Fibroblast of skin of right biceps (primary cell): ENCODE measurements at regions not wholly inside any gene's neighbourhood (a gene's known extent, or its start where the extent isn't known, plus 50 kb on each side); places are given as distances from the start of the nearest gene placed in this dataset.
A peak's percentile ranks its signal among the peaks of the same experiment; 100 is the strongest.
"Not testable (repeated sequence)": the region's sequence is repeated elsewhere in the genome, so short reads cannot be mapped to it uniquely, and the experiment has no call there.

Experiments
- DNase-seq: peaks from one replicate; pipeline ENCODE4 v3.0.0-alpha.2; 2013

DNA sequence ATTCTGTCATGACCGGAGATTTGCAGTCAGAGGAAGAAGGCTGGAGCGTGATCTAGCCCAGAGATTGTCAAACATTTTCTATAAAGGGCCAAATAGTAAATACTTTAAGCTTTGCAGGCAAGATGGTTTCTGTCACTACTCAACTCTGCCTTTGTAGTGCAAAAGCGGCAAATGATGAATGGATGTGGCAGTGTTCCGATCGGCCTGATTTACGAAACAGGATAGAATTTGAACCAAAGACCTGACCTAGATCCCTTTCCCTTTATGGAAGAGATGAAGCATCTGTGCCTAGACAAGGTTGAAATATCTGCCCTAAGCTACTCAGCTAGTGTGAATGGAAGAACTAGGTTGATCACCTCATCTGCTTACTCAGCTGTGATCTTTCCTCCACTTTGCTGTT lies 209.5 kb downstream of the YTHDC2 start:
- no peak for DNase-seq

DNA sequence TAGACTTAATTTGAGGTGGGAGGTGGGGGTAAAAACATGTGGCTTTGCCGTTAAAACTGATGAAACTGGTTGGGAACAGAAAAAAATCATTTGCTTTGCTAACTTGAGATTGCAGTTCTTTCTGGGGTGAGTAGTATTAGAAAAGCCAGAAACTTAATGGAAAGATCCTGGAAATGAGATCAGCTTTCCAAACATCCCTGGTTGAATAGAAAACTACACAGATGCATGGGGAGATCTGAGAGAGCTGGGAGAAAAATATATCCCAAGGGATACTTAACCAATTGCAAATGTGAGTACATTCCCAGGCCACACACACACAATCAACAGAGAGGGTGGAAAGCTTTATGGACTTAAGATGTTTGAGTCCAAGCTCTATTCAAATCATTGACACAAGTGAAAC lies 222.3 kb downstream of the YTHDC2 start:
- DNase-seq, result no peak

DNA sequence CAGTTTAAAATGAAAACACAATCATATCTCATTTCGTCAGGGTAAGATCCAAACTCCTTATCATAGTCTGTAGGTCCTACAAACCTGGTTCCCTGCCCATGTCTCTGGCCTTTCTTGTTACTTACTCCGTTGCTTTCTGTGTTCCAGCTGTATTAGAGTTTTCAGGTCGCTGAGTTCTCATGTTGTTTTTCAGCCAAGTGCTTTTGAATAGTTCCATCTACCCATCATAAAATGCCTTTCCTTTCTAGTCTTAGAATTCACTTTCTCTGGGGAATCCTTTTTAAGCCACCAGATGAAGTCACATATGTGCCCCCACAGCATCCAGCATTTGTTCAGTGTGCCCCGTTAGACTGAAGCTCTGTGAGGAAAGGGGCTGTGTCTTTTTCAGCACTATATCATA lies 228.7 kb downstream of the YTHDC2 start:
- no peak for DNase-seq

DNA sequence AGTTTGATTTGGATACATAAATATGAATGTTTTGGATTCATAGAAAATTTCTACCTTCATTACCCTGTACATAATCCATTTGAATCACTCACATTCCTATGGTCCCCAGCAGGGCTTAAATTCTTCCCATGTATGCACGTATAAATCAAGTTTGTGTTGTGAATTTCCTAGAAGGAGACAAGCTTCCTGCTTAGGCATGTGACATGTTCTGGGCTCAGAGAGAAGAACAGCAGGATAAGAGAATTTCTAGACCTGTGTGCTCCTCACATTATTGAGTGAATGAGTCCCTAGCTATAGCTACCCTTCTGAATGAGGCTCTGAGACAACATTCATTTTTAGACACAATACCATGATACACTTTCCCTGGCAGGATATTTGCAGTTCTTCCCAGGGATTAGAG lies 229.1 kb downstream of the YTHDC2 start:
- DNase-seq, result no peak

DNA sequence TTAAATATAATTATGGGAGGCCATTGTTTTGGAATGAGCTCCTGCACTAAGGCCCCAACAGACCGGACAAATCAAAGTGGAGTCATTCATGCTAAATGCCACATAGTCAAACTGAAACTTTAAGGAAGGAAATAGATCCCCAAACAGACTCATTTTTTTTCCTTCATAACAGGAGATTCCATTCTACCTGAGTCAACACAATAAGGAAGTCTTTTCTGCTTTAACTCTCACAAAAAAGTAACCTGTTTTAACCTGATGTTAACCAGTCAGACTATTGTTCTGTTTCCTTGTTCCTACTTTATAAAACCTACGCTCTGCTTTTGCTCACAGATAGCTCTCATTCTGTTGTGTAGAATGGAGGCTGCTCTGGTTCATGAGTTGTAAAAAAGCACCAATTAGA lies 234.9 kb downstream of the YTHDC2 start:
- DNase-seq, result no peak

DNA sequence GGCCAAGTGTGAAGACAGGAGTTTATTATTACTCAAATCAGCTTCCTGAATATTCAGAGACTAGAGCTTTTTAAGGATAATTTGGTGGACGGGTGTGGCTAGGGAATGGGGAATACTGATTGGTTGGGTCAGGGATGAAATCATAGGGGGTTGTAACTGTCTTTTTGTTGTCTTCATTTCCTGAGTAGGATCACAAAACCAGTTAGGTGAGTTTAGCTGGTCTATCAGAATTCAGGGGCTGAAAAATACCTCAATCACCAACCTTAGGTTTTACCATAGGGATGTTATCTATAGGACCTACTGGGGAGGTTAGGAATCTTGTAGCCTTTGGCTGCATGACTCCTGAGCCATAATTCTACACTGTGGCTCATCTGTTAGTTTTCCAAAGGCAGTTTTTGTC lies 235.8 kb downstream of the YTHDC2 start:
- DNase-seq, result no peak

DNA sequence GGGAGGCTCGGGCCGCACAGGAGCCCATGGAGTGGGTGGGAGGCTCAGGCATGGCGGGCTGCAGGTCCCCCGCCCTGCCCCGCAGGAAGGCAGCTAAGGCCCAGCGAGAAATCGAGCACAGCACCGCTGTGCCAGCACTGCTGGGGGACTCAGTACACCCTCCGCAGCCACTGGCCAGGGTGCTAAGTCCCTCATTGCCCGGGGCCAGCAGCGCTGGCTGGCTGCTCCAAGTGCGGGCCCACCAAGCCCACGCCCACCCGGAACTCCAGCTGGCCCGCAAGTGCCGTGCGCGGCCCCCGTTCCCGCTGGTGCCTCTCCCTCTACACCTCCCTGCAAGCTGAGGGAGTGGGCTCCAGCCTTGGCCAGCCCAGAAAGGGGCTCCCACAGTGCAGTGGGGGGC lies 239.7 kb downstream of the YTHDC2 start:
- not testable (repeated sequence) for DNase-seq

DNA sequence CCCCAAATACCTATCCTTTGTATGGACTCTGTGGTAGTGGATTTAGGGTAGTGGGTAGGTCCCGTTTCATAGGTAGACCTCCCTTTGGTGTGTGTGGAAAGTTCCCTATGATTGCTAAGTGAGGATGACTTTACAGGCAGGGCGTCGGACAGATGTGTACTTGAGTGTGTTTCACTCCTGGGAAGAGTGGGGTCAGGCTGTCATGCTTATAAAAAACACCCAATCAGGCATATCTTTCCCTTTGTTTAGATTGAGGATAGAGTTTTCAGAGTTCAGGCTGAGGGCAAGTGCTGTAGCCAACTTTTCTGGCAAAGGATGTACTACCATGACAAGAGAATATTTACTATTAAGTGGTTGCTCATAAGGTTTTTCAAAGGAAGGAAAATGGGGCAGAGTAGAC lies 242.0 kb downstream of the YTHDC2 start:
- no peak for DNase-seq

DNA sequence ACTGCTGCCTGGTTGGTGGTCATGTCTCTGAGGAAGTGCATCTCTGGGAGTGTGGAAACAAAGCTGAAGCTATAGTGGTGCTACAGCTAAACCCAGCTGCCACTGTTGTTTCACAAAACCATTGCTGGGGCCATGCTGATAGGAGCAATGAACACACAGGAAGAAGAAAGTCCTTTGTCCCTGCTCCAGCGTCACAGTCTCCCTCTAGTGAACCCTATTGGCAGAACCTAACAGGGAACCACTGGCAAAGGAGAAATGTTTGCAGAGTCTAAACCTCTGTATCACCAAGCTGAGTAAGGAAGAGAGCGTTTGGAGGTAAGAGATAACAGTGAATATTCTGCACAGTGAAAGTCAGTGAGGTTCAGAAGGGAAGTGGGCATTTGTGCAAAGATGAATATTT lies 244.0 kb downstream of the YTHDC2 start:
- no peak for DNase-seq

DNA sequence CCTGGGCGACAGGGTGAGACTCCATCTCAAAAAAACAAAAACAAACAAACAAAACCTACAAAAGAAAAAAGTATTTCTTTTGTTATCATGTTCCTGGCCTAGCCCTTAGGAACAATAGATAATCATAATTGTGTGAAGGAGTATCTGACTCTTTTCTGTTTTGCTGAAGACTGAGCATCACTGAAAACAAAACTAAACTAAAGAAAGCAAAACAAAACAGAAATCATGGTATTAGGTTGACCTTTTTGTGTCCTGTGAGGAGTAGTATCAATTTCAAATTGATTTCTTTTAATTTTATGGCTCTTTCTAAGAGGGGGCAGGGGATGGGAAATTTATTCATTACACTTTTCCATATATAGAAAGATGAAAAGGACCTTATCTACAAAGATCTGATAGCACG lies 246.0 kb downstream of the YTHDC2 start:
- DNase-seq, result no peak

DNA sequence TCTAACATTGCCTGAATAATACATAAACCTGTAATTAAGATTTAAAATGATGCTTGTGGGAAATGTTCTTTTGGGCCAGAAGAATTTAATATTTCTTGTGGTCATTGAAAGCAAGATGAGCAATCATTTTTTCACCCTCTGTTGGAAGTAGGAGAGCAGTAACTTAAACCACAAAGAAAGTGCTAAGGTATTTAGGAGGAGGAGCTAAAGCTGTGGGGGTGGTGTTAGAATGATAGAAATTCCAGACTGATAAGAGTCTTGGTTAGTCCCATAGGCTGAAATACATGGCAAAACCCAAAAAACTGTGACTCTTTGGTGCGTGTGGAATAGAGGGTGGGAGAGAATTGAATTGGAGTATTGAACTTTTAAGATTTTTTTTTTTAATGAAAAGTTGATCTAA lies 247.0 kb downstream of the YTHDC2 start:
- peak; percentile 25 for DNase-seq

DNA sequence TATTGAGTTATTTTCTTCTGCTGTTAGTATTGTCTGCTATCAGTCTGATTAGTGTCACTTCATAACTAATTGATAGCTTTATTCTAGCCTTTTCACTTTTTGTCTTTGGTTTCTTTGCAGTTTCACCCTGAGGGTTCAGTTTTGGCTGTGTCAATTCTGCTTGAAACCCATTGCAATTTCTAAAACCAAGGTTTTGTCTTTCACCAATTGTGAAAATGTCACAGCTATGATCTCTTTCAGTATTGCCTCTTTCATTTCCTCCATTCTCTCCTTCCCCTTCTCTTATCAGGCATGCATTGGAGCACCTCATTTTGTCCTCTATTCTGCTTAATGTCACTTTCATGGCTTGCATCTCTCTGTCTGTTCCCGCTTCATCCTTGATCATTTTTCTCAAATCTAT lies 248.1 kb downstream of the YTHDC2 start:
- no peak for DNase-seq

DNA sequence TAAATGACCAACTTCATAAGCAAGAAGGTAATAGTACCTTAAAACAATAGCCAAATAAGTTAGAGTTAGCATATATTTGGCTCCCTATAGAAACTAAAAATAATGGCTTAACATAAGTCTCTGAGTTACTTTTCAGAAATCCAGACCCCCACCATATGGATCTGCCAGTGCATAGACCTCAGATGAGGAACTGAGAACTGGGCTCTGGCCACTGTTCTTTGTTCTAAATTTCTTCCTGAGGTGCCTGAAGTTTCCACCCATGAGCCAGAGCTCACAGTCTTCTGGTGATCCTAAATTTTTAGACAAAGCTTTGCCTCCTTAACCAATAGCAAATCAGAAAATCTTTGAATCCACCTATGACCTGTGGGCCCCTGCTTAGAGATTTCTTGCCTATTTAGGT lies 250.9 kb downstream of the YTHDC2 start:
- no peak for DNase-seq

DNA sequence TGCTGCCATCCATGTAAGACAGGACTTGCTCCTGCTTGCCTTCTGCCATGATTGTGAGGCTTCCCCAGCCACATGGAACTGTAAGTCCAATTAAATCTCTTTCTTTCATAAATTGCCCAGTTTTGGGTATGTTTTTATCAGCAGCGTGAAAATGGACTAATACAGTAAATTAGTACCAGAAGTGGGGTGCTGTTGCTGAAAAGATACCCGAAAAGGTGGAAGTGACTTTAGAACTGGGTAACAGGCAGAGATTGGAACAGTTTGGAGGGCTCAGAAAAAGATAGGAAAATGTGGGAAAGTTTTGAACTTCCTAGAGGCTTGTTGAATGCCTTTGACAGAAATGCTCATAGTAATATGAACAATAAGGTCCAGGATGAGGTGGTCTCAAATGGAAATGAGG lies 253.3 kb downstream of the YTHDC2 start:
- not testable (repeated sequence) for DNase-seq

DNA sequence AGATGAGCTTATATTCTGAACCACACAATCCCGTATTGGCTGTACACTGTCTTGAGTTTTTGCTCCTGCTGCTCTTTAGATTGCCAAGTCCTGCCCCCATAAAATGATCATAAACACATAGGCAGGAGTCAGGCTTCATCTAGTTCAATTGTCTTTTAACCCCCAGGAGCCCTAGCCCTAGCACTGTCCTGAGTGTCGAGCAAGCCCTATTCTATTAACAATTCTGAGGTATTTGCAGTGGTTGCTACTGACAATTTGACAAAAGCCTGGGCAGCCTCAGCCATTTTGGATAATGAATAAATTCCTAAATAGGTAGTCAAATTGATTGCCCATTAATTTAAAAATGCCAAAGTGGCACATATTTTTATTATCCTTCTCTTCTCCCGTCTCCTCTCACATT lies 257.2 kb downstream of the YTHDC2 start:
- no peak for DNase-seq

DNA sequence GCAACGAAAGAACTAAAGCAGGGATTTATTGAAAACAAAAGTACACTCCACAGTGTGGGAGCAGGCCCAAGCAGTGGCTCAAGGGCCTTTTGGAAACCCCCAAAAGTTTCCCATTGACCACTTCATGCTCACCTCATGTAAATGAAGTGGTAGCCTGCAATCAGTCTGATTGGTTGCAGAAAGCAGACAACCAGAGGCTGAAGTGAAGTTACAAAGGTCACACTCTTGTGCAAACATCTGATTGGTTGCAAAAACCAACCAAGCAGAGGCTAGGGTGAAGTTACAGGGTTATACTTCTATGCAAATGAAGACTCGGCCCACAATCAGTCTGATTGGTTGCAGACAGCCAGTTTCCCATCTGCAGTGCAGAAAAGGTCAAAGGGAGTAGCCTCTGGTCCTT lies 258.0 kb downstream of the YTHDC2 start:
- DNase-seq, result no peak

DNA sequence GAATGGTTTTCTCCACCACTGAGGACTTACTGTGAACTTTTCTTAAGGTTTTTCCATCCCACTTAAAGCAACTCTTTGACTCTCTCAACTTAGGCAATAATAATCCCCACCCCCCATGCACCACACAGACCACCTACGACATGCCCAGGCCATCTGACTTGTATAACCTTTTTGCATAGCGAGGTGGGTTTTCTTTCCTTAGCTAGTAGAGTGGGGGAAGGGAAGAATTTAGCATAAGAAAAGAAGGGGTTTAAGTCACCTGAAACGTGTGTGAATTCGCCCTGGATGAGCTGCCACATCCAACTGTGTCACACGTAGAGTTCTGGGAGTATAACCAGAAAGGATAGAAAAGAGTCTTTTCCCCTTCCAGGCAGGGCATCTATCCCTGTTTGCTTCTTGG lies 262.7 kb downstream of the YTHDC2 start:
- no peak for DNase-seq

DNA sequence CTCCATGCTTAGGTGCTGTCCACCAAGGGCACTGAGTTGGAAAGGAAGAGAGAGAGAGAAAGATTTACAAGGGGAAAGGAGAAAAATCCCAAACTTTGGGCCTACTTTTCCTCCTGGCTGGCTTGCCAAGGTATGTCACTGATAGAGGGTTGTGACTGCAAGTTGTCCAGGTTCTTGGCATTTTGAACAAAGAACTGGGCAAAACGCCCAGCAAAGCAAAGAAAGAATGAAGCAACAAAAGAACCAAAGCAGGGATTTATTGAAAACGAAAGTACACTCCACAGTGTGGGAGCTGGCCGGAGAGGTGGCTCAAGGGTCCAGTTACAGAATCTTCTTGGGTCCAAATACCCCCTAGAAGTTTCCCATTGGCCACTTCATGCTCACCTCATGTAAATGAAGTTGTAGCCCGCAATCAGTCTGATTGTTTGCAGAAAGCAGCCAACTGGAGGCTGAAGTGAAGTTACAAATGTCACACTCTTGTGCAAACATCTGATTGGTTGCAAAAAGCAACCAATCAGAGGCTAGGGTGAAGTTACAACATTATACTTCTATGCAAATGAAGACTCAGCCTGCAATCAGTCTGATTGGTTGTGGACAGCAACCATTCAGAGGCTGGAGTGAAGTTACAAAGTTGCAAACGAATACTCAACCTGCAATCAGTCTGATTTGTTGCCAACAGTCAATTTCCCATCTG lies 263.5 kb downstream of the YTHDC2 start:
- DNase-seq, result peak; percentile 2

DNA sequence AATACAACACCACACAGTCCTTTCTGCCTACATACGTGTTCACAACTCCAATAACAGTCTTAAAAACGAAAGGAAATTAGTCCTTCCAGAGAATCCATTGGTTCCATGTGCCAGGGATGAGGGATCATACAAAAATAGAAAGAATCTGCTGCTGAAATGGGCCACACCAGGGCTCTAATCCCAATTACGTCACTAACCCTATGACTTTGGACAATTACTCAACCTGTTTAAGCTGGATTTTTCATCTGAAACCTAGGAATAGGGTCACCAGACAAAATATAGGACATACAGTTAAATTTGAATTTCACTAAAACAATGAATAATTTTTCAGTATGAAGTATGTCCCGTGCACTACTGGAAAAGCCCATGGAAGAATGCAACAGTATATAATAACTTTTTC lies 264.7 kb downstream of the YTHDC2 start:
- DNase-seq, result no peak

DNA sequence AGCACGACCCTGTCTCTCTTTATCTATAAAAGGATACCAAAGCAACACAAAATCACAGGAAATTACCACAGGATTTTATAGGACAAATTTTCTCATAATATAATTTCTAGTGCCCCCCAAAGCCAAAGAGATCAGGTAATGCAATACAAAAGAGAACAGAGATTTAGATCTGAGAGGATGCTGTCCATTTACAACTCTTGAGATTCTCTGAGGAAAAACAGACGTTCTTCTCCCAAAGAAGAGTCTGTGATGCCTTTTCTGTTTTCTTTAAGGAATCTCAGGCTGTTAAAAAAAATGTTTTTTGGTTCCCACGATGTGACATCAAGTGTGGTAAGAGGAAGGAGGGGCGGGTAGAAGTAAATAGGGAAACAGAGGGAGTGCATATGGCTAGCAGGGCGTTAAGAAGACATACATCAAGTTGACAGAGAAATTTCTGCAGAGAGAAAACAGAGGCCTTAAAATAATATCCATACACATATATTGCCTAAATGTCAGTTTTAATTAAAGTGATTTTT lies 274.7 kb downstream of the YTHDC2 start:
- no peak for DNase-seq

DNA sequence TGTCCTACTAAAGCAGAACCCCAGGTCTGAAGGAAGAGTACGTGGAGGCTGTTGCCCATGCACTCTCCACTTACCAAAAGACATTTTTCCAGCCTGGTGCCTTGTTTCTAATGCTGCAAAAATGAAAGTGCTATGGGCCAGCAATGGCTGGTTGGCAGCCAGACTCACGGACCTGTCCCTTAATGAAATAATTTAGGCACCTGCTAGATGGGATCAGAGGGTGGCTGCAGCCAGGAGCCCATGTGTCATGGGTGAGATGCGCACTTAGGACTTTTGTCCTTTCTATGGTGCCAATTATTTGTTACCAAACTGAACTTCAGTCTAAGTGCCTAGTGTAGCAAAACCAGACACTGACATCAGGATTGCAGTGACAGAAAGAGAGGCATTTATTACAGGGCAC lies 276.3 kb downstream of the YTHDC2 start:
- DNase-seq, result no peak

DNA sequence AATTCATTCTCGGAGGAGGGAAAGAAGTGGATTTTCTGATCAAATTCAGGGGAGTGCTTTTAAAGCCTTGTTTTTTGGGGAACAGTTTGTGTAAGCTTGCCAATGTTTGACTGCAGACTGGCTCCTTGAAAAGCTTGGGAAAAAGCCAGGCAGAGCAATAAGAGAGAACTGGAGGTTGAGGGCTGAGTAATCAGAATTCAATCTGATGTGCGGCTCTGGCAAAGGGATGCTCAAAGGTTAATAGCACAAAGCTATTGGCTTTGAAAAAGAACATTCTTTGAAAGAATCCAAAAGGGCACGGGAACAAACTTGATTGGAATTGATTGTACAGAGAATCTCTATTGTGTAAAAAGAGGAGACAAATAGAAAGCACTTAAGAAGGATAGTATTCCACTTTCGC lies 279.3 kb downstream of the YTHDC2 start:
- DNase-seq, result no peak

DNA sequence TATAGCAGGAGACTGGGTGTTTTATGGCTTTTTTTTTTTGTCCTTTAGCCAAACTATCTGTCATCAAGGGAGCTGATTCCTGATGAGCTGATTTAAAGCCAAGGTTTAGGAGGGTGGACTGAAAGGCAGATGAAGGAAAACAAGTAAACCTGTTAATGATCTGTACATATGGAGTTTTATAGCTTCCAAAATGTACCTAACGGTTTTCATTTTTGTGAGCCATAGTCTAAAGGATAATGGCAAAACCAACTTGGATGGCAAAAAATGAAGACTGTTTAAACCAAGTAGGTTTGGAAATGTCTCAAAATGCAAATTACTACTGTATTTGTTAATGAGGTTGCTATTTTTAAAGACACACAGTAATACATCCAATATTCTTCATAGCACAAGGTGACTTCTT lies 281.5 kb downstream of the YTHDC2 start:
- DNase-seq, result no peak

DNA sequence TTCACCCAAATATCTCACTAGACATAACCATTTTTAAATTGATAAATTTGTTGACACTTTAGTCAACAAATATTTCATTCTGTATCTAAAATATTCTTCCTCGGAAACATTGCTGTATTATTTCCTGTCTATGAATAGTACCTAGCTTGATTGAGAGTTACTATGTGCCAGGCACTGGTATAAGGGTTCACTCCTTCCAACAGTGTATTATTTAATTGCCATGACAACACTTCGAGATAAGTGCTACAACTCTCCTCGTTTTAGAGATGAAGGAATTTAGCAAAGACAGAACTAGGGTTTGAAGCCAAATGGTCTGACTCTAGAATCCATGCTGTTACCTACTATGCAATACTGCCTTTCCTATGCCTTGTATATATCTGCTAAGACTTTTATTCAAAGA lies 287.2 kb downstream of the YTHDC2 start:
- no peak for DNase-seq

DNA sequence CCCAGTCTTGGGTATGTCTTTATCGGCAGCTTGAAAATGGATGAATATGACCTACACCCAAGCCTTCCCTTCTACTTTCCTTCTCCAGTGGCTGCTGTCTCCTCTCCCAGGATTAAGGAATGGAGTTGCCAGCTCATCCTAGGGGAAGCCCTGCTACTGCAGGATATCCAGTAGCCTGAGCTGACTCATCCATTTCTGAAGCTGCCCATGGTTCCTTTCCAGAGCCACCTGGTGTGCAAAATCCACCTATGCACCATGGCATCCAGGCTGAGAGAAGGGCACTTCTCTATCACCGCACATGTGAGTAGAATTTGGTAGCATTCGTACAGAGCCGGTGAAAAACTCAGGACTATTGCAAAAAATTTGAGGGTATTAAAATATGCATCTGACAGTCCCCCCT lies 290.8 kb downstream of the YTHDC2 start:
- DNase-seq, result peak; percentile 33

DNA sequence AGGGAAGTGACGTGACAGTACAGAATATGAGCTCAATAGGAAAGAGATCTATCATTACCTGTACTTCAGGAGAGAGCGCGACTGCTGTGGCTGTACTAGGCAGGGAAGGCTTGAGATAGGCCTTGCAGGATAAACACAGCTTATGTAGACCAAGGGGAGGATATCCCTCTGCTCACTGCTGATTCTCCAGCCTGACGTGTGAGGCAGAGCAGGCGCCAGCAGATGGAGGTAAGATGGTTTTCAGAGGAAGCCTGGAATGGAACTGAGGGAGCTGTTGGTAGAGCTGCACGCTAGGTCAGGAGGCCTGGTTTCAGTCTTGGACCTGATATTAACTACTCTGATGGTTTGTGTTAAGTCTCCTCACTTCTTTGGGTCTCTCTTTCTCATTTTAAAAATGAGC lies 291.4 kb downstream of the YTHDC2 start:
- DNase-seq, result no peak
